H1 (cell line): ENCODE measurements at regions not wholly inside any gene's neighbourhood (a gene's known extent, or its start where the extent isn't known, plus 50 kb on each side); places are given as distances from the start of the nearest gene placed in this dataset.

Source experiments
- CTCF ChIA-PET: fragments of 300-600 bp; sonication (Branson Sonifier 250); formaldehyde crosslinking; loops from one replicate; lab custom pipeline; 2021; ENCODE audit not compliant: partially characterized antibody; lab: Charles Lee
- POLR2A ChIA-PET: fragments of 300-600 bp; sonication (Branson Sonifier 250); formaldehyde crosslinking; loops from one replicate; lab custom pipeline; 2021; ENCODE audit warnings: inconsistent platforms; ENCODE audit not compliant: partially characterized antibody; lab: Charles Lee
- DNase-seq, 2 experiments: peaks; one replicate each; pipeline versions ENCODE4 v3.0.0 to v3.0.0-alpha.2; 2010 to 2022; ENCODE audit warnings: low spot score in 2 of 2, low read depth in 1 of 2, mixed read lengths in 1 of 2
- FAIRE-seq: peaks from 2 replicates; lab custom pipeline; 2011; peaks lifted over from hg19 to GRCh38; lab: Jason Lieb, UNC
- H2AFZ ChIP-seq: 2 replicates; pipeline ENCODE4 v1.8.1; 2012; ENCODE audit warnings: low read length, inconsistent platforms
- H2AK5ac ChIP-seq: 2 replicates; pipeline ENCODE4 v1.6.1; 2013; ENCODE audit warnings: low read depth, low read length
- H2BK120ac ChIP-seq: replicated peaks from 2 replicates; pipeline ENCODE3; 2013; ENCODE audit warnings: low read depth, low read length, inconsistent platforms
- H2BK12ac ChIP-seq: 2 replicates; pipeline ENCODE4 v1.6.1; 2013; ENCODE audit warnings: low read depth, low read length
- H2BK15ac ChIP-seq: 2 replicates; pipeline ENCODE4 v1.6.1; 2013; ENCODE audit warnings: low read length
- H2BK20ac ChIP-seq: 2 replicates; pipeline ENCODE4 v1.6.1; 2013; ENCODE audit warnings: low read length
- H2BK5ac ChIP-seq: 2 replicates; pipeline ENCODE4 v1.6.1; 2013; ENCODE audit warnings: low read depth, low read length
- H3K14ac ChIP-seq: 2 replicates; pipeline ENCODE4 v1.6.1; 2013; ENCODE audit warnings: inconsistent platforms; ENCODE audit not compliant: insufficient read length
- H3K18ac ChIP-seq: 2 replicates; pipeline ENCODE4 v1.6.1; 2013; ENCODE audit warnings: low read length; ENCODE audit errors: extremely low read depth
- H3K23ac ChIP-seq: 2 replicates; pipeline ENCODE4 v1.6.1; 2013; ENCODE audit warnings: inconsistent platforms; ENCODE audit not compliant: insufficient read length
- H3K23me2 ChIP-seq: 2 replicates; pipeline ENCODE4 v1.6.1; 2013; ENCODE audit warnings: low read depth, low read length
- H3K27ac ChIP-seq: 2 replicates; pipeline ENCODE4 v1.6.1; 2011; ENCODE audit warnings: low read depth, low read length, inconsistent platforms
- H3K27me3 ChIP-seq, 4 experiments: replicated peaks in 1 of 4; 1 replicate in 1 of 4; 2 replicates in 3 of 4; pipeline versions ENCODE4 v1.6.1 to v1.8.1; 2011 to 2013; ENCODE audit warnings: low read length in 3 of 4, mild to moderate bottlenecking in 3 of 4, inconsistent platforms in 2 of 4, mixed read lengths in 2 of 4, moderate library complexity in 1 of 4; ENCODE audit not compliant: control insufficient read depth in 3 of 4, insufficient read depth in 3 of 4; ENCODE audit errors: extremely low read depth in 1 of 4
- H3K36me3 ChIP-seq, 4 experiments: 2 replicates each; pipeline versions ENCODE4 v1.6.1 to v1.8.1; 2011 to 2013; ENCODE audit warnings: mild to moderate bottlenecking in 4 of 4, low read length in 3 of 4, moderate library complexity in 2 of 4, control low read depth in 1 of 4, inconsistent platforms in 1 of 4; ENCODE audit not compliant: insufficient read depth in 4 of 4, control insufficient read depth in 2 of 4
- H3K4ac ChIP-seq: replicated peaks from 2 replicates; pipeline ENCODE3; 2013; ENCODE audit warnings: low read length, low read depth, mixed read lengths, inconsistent platforms; ENCODE audit not compliant: insufficient read length
- H3K4me1 ChIP-seq, 4 experiments: replicated peaks in 1 of 4; 1 replicate in 1 of 4; 2 replicates in 3 of 4; pipeline versions ENCODE4 v1.6.1 to v1.8.1; 2011 to 2013; ENCODE audit warnings: low read length in 3 of 4, inconsistent platforms in 2 of 4, mixed read lengths in 1 of 4; ENCODE audit not compliant: insufficient read depth in 4 of 4, control insufficient read depth in 3 of 4
- H3K4me2 ChIP-seq, 2 experiments: 2 replicates each; pipeline versions ENCODE4 v1.6.1 to v1.8.1; 2011 to 2013; ENCODE audit warnings: low read depth in 2 of 2, low read length in 2 of 2, control low read depth in 1 of 2, inconsistent platforms in 1 of 2, mild to moderate bottlenecking in 1 of 2; ENCODE audit not compliant: insufficient read depth in 1 of 2
- H3K4me3 ChIP-seq, 4 experiments: fragments of 200-600, 300-600 bp in 1 of 4; sonication (generic), shearing (Covaris generic), sonication (Bioruptor Twin) in 1 of 4; 2 replicates each; pipeline versions ENCODE4 v1.5.1 to v1.8.1; 2011 to 2016; ENCODE audit warnings: low read length in 4 of 4, low read depth in 3 of 4, control low read depth in 2 of 4, inconsistent platforms in 2 of 4, mild to moderate bottlenecking in 2 of 4, mixed read lengths in 1 of 4, moderate library complexity in 1 of 4; ENCODE audit not compliant: insufficient read depth in 2 of 4; ENCODE audit errors: extremely low read depth in 1 of 4
- H3K56ac ChIP-seq: replicated peaks from 2 replicates; pipeline ENCODE3; 2013; ENCODE audit warnings: low read depth, mild to moderate bottlenecking, mixed read lengths, low read length, inconsistent platforms; ENCODE audit not compliant: insufficient read length
- H3K79me1 ChIP-seq: 2 replicates; pipeline ENCODE4 v1.6.1; 2013; ENCODE audit warnings: low read depth, low read length, control low read depth
- H3K79me2 ChIP-seq, 2 experiments: 2 replicates each; pipeline versions ENCODE4 v1.6.1 to v1.8.1; 2012 to 2013; ENCODE audit warnings: low read length in 2 of 2, mild to moderate bottlenecking in 2 of 2, inconsistent platforms in 1 of 2; ENCODE audit not compliant: insufficient read depth in 2 of 2, control insufficient read depth in 1 of 2
- H3K9ac ChIP-seq, 4 experiments: replicated peaks in 1 of 4; 1 replicate in 1 of 4; 2 replicates in 3 of 4; pipeline versions ENCODE4 v1.6.1 to v1.8.1; 2011 to 2013; ENCODE audit warnings: low read depth in 3 of 4, low read length in 3 of 4, control low read depth in 2 of 4, mild to moderate bottlenecking in 2 of 4, moderate library complexity in 2 of 4, inconsistent platforms in 1 of 4; ENCODE audit errors: extremely low read depth in 1 of 4
- H3K9me3 ChIP-seq, 2 experiments: 2 replicates each; pipeline versions ENCODE4 v1.6.1 to v1.8.1; 2012 to 2013; ENCODE audit warnings: mild to moderate bottlenecking in 2 of 2, moderate library complexity in 2 of 2, control low read depth in 1 of 2, inconsistent platforms in 1 of 2, low read depth in 1 of 2, low read length in 1 of 2, mixed read lengths in 1 of 2; ENCODE audit not compliant: insufficient read depth in 2 of 2
- H4K20me1 ChIP-seq, 2 experiments: replicated peaks in 1 of 2; 2 replicates each; pipeline versions ENCODE3 to v1.8.1; 2011 to 2013; ENCODE audit warnings: inconsistent platforms in 2 of 2, low read length in 2 of 2, mild to moderate bottlenecking in 1 of 2; ENCODE audit not compliant: insufficient read depth in 2 of 2, control insufficient read depth in 1 of 2
- H4K5ac ChIP-seq: 2 replicates; pipeline ENCODE4 v1.6.1; 2013; ENCODE audit warnings: low read length, low read depth, mixed read lengths, inconsistent platforms; ENCODE audit not compliant: insufficient read length
- H4K8ac ChIP-seq: 2 replicates; pipeline ENCODE4 v1.8.0; 2013; ENCODE audit warnings: mild to moderate bottlenecking, moderate library complexity, low read length, inconsistent platforms; ENCODE audit not compliant: insufficient read depth; ENCODE audit errors: extremely low read depth
- H4K91ac ChIP-seq: replicated peaks from 2 replicates; pipeline ENCODE3; 2013; ENCODE audit warnings: low read length, mixed read lengths, inconsistent platforms; ENCODE audit not compliant: insufficient read length
- ASH2L ChIP-seq: fragments of 200-600, 300-600 bp; sonication (generic); IDR thresholded peaks from one replicate; pipeline ENCODE4 v1.7.1; 2017; ENCODE audit warnings: low read length
- BACH1 ChIP-seq: IDR thresholded peaks from 2 replicates; pipeline ENCODE4 v1.6.1; 2012; ENCODE audit warnings: low read length, improper control_type of control experiment
- GABPA ChIP-seq: IDR thresholded peaks from 2 replicates; pipeline ENCODE4 v1.6.1; 2011; ENCODE audit warnings: mild to moderate bottlenecking, low read length, moderate library complexity, borderline replicate concordance; ENCODE audit not compliant: insufficient read depth
- HDAC2 ChIP-seq, 2 experiments: fragments of 300-600 bp in 1 of 2; sonication (generic) in 1 of 2; IDR thresholded peaks; 2 replicates each; pipeline ENCODE4 v1.6.1; 2011 to 2012; ENCODE audit warnings: low read depth in 2 of 2, low read length in 2 of 2, mild to moderate bottlenecking in 2 of 2, moderate library complexity in 2 of 2, borderline replicate concordance in 1 of 2, inconsistent platforms in 1 of 2
- JUND ChIP-seq: IDR thresholded peaks from 2 replicates; pipeline ENCODE4 v1.6.1; 2011; ENCODE audit warnings: mild to moderate bottlenecking, improper control_type of control experiment, low read length
- POLR2AphosphoS5 ChIP-seq: IDR thresholded peaks from 2 replicates; pipeline ENCODE4 v1.6.1; 2011; ENCODE audit warnings: low read depth, low read length
- RAD21 ChIP-seq, 2 experiments: IDR thresholded peaks in 1 of 2; conservative IDR thresholded peaks in 1 of 2; 2 replicates each; pipeline ENCODE4 v1.6.1; 2011; ENCODE audit warnings: low read depth in 2 of 2, low read length in 2 of 2, improper control_type of control experiment in 1 of 2, inconsistent platforms in 1 of 2, mild to moderate bottlenecking in 1 of 2, moderate library complexity in 1 of 2
- SAP30 ChIP-seq: fragments of 300-600 bp; sonication (generic); IDR thresholded peaks from 2 replicates; pipeline ENCODE4 v1.7.1; 2012; ENCODE audit warnings: low read length, moderate library complexity, mild to moderate bottlenecking, inconsistent platforms; ENCODE audit not compliant: insufficient read depth, insufficient replicate concordance
- SP1 ChIP-seq: IDR thresholded peaks from 2 replicates; pipeline ENCODE4 v1.6.1; 2011; ENCODE audit warnings: low read depth, low read length
- YY1 ChIP-seq: IDR thresholded peaks from 2 replicates; pipeline ENCODE4 v1.6.1; 2011; ENCODE audit warnings: low read depth, mild to moderate bottlenecking, low read length
- WGBS, 2 experiments: shearing (Covaris generic) in 1 of 2; methylation state at CpG; one replicate each; pipeline versions ENCODE4 v1.1.6 to v1.1.7; 2013 to 2015; ENCODE audit warnings: low lambda C conversion rate in 2 of 2, mixed read lengths in 2 of 2, inconsistent platforms in 1 of 2, low coverage in 1 of 2, missing lambda C conversion rate in 1 of 2; ENCODE audit not compliant: insufficient replicate concordance in 2 of 2, insufficient coverage in 1 of 2, insufficient read length in 1 of 2; ENCODE audit errors: extremely low coverage in 1 of 2, missing lambda C conversion rate in 1 of 2; 5-methylcytosine and 5-hydroxymethylcytosine counted together

- no peak overlapping the region for H3K23ac ChIP-seq
- peak overlapping the region; percentile 51; the same call in 1 of the 2 replicates for H2BK20ac ChIP-seq
- WGBS, 2 experiments, result 4% methylated on average over 20 of the region's 20 CpGs; no CpG with 5 or more reads in 1 of the 2 experiments
- peak overlapping the region; percentile 55 for H3K56ac ChIP-seq
- H2BK120ac ChIP-seq, result peak overlapping the region; percentile 96
- H2BK5ac ChIP-seq, result peak overlapping the region; percentile 91
- H3K4me1 ChIP-seq, result peaks cover 4 to 20% (median 17%) of the 10 kb centered on the region in 4 experiments; a peak in 6 of 7 replicates
- H3K27me3 ChIP-seq, result no peaks in the 10 kb centered on the region
- H4K8ac ChIP-seq, result peak overlapping the region; percentile 75; the same call in 1 of the 2 replicates
- H3K79me2 ChIP-seq, result no peaks in the 10 kb centered on the region
- peak overlapping the region; percentile 36; the same call in 1 of the 2 replicates for H2BK15ac ChIP-seq
- DNase-seq (peak; percentile 64 to 79), FAIRE-seq (peak; percentile 88)
- no peaks in the 10 kb centered on the region for H3K36me3 ChIP-seq
- H3K27ac ChIP-seq, result peak overlapping the region; percentile 77
- peak overlapping the region; percentile 74 for H2AFZ ChIP-seq
- ChIA-PET CTCF (interaction anchor here (0.8 to 1.6 kb wide), 11 partner anchors 9 to 353 kb away, joined by 3 to 4 read pairs (median 3); no protein-coding TSS in a partner anchor), POLR2A (interaction anchor here (0.8 to 2.4 kb wide), 5 partner anchors 134 to 531 kb away, joined by 3 to 11 read pairs (median 3); partner anchors contain the start of gene KLF7)
- H3K23me2 ChIP-seq, result no peaks in the 10 kb centered on the region
- H3K4me2 ChIP-seq, result peak overlapping the region; percentile 58 to 63
- peak overlapping the region; percentile 85; the same call in 1 of the 2 replicates for H3K18ac ChIP-seq
- no peaks in the 10 kb centered on the region for H3K79me1 ChIP-seq
- peak overlapping the region; percentile 31 for H4K91ac ChIP-seq
- no peaks in the 10 kb centered on the region for H4K20me1 ChIP-seq
- H3K14ac ChIP-seq, result no peak overlapping the region
- peak overlapping the region in 3 of 4 experiments; percentile 26 to 51 (median 39); a peak in 5 of 7 replicates for H3K9ac ChIP-seq
- peak overlapping the region; percentile 88 for H2BK12ac ChIP-seq
- H3K4ac ChIP-seq, result peak overlapping the region; percentile 20
- no peak overlapping the region for H4K5ac ChIP-seq
- H3K9me3 ChIP-seq, result no peaks in the 10 kb centered on the region
- no peak overlapping the region for H2AK5ac ChIP-seq
- peak overlapping the region in 3 of 4 experiments; percentile 6 to 49 (median 12); a peak in 4 of 8 replicates for H3K4me3 ChIP-seq
- TF ChIP-seq HDAC2 (IDR thresholded peaks at IDR 0.05; ENCODE audit: borderline replicate concordance in 1 of 2, low read depth in 2 of 2, low read length in 2 of 2) (peak; percentile 58 to 79; a peak in 2 of 4 replicates), SAP30 (no peak), RAD21 (IDR thresholded peaks at IDR 0.05 in 1 of 2, conservative IDR thresholded peaks at IDR 0.05 in 1 of 2; ENCODE audit: low read depth in 2 of 2, low read length in 2 of 2) (peak in 1 of 2 experiments; percentile 26; a peak in 1 of 4 replicates), YY1 (peak; percentile 37; the same call in 1 of the 2 replicates), BACH1 (0 out of 2 replicates have a peak, but pooled peaks have one; percentile 1), ASH2L (peak; percentile 50), JUND (peak; percentile 58; the same call in 1 of the 2 replicates), SP1 (peak; percentile 66; the same call in 1 of the 2 replicates), POLR2AphosphoS5 (peak; percentile 53), GABPA (no peak)
Measured at GRCh38 chr2:207334624-207335371, 169.1 kb upstream of the KLF7 start.
